Omental fat pad (tissue), 3 donors: ENCODE measurements at regions not wholly inside any gene's neighbourhood (a gene's known extent, or its start where the extent isn't known, plus 50 kb on each side); places are given as distances from the start of the nearest gene placed in this dataset.

Experiments used
- ATAC-seq: fragments of 150-250 bp; one replicate; pipeline ENCODE4 v1.9.1; 2016; ENCODE audit warnings: mild to moderate bottlenecking, moderate library complexity; ENCODE audit not compliant: low FRiP score
- DNase-seq: peaks from one replicate; pipeline ENCODE4 v3.0.0-alpha.2; 2019; ENCODE audit warnings: low spot score
- CTCF ChIP-seq, 3 donors: fragments of 450-650 bp; IDR thresholded peaks; one replicate each; pipeline ENCODE4 v1.5.1; 2016 to 2017; ENCODE audit warnings: antibody characterized with exemption in 3 of 3, mild to moderate bottlenecking in 3 of 3, moderate library complexity in 2 of 3

GRCh38 chr13:90099847-90100246, 1247.6 kb upstream of the MIR17HG start:
- no peak for ATAC-seq
- no peak for DNase-seq
- no peak for TF ChIP-seq CTCF (IDR thresholded peaks at IDR 0.05)

GRCh38 chr13:90103099-90103784, 1244.2 kb upstream of the MIR17HG start:
- ATAC-seq (no peak), DNase-seq (no peak)
- no peak for TF ChIP-seq CTCF (IDR thresholded peaks at IDR 0.05)

GRCh38 chr13:90104764-90105163, 1242.7 kb upstream of the MIR17HG start:
- ATAC-seq (no peak), DNase-seq (no peak)
- no peak for TF ChIP-seq CTCF (IDR thresholded peaks at IDR 0.05)

- TF ChIP-seq CTCF (IDR thresholded peaks at IDR 0.05) = no peak
- DNase-seq = no peak
- no peak for ATAC-seq
Observed at GRCh38 chr13:90105276-90105675, 1242.2 kb upstream of the MIR17HG start.

- no peak for ATAC-seq
- TF ChIP-seq CTCF (IDR thresholded peaks at IDR 0.05) = no peak
Observed at GRCh38 chr13:90105849-90106496, 1241.5 kb upstream of the MIR17HG start.

GRCh38 chr13:90107661-90108060, 1239.8 kb upstream of the MIR17HG start:
- DNase-seq = no peak
- no peak for ATAC-seq
- TF ChIP-seq CTCF (IDR thresholded peaks at IDR 0.05) = no peak

More at GRCh38 chr13:90105849-90106496, 1241.5 kb upstream of the MIR17HG start:
- DNase-seq = no peak

- TF ChIP-seq CTCF (IDR thresholded peaks at IDR 0.05) = no peak
- DNase-seq (no peak), ATAC-seq (no peak)
Observed at GRCh38 chr13:90108547-90108946, 1238.9 kb upstream of the MIR17HG start.
